ENCODE measurements at regions not wholly inside any gene's neighbourhood (a gene's known extent, or its start where the extent isn't known, plus 50 kb on each side); places are given as distances from the start of the nearest gene placed in this dataset.

DNA sequence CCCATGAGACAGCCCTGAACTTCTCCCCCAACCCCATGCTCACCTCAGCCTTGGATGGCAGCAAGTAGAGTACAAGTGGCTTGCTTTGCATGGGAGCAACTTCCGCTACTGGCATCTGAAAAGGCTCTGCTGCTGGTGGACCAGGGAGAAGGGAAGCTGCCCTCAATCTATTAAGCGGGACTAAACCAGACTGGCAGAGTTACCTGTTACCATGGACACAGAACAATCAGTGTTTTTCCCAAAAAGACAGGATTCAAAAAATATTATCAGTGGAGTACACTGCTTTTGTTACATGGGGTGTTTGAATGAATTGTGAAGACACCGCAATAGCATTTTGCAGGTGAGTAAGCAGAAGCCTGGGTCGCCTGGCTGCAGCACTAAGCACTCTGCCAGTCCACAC, 631.4 kb upstream of the B3GAT1 start:
- Mint-ChIP-seq H3K4me1 (no peaks in the 10 kb centered on the region), H3K27me3 (peaks cover 6% of the 10 kb centered on the region), H3K27ac (no peak overlapping the region), H3K4me3 (no peak overlapping the region), H3K9me3 (ENCODE audit: insufficient read depth) (no peaks in the 10 kb centered on the region)
- Histone ChIP-seq H4K20me1 (ENCODE audit: control insufficient read depth, insufficient read depth, low read length, poor library complexity, severe bottlenecking) (no peaks in the 10 kb centered on the region), H3K9ac (ENCODE audit: low read length) (no peak overlapping the region), H3K9me3 (ENCODE audit: control extremely low read depth in 1 of 3, control insufficient read depth in 2 of 3, insufficient read depth in 1 of 3, low read length in 2 of 3) (peaks cover 0 to 14% (median 0%) of the 10 kb centered on the region in 3 donors), H3K4me1 (ENCODE audit: control insufficient read depth in 2 of 2, insufficient read depth in 2 of 2, low read length in 2 of 2) (no peaks in the 10 kb centered on the region), H3K36me3 (replicated peaks in 1 of 2; ENCODE audit: control extremely low read depth in 1 of 2, control insufficient read depth in 1 of 2, extremely low read depth in 1 of 2, insufficient read depth in 2 of 2, low read length in 1 of 2) (no peaks in the 10 kb centered on the region), H3K79me2 (ENCODE audit: control insufficient read depth, insufficient read depth, low read length) (no peaks in the 10 kb centered on the region), H2AFZ (ENCODE audit: insufficient read depth, low read depth, low read length, poor library complexity, severe bottlenecking) (no peak overlapping the region), H3K4me3 (ENCODE audit: control extremely low read depth in 1 of 5, extremely low read depth in 1 of 5, insufficient read depth in 1 of 5, low read depth in 2 of 5, low read length in 4 of 5) (no peak overlapping the region), H3K27me3 (replicated peaks in 1 of 4; ENCODE audit: control extremely low read depth in 1 of 4, control insufficient read depth in 3 of 4, insufficient read depth in 4 of 4, low read length in 3 of 4) (no peaks in the 10 kb centered on the region), H3K27ac (ENCODE audit: low read length in 2 of 2) (no peak overlapping the region), H3K4me2 (replicated peaks; ENCODE audit: low read depth, low read length, poor library complexity, severe bottlenecking) (no peak overlapping the region)
- ATAC-seq (ENCODE audit: low read depth) (no peak), DNase-seq (no peak)
- WGBS (ENCODE audit: insufficient coverage): 91% methylated on average over 4 of the region's 4 CpGs
- TF ChIP-seq EZH2 (IDR thresholded peaks at IDR 0.05; ENCODE audit: borderline replicate concordance, insufficient read depth, low read depth, low read length, poor library complexity, severe bottlenecking): no peak
- TF ChIP-seq, protein P1, sequence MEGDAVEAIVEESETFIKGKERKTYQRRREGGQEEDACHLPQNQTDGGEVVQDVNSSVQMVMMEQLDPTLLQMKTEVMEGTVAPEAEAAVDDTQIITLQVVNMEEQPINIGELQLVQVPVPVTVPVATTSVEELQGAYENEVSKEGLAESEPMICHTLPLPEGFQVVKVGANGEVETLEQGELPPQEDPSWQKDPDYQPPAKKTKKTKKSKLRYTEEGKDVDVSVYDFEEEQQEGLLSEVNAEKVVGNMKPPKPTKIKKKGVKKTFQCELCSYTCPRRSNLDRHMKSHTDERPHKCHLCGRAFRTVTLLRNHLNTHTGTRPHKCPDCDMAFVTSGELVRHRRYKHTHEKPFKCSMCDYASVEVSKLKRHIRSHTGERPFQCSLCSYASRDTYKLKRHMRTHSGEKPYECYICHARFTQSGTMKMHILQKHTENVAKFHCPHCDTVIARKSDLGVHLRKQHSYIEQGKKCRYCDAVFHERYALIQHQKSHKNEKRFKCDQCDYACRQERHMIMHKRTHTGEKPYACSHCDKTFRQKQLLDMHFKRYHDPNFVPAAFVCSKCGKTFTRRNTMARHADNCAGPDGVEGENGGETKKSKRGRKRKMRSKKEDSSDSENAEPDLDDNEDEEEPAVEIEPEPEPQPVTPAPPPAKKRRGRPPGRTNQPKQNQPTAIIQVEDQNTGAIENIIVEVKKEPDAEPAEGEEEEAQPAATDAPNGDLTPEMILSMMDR (IDR thresholded peaks at IDR 0.05): no peak
- intact Hi-C loops (cut with micrococcal nuclease): no loop called here
- ChIA-PET CTCF (no interaction called here), POLR2A (no interaction called here)

DNA sequence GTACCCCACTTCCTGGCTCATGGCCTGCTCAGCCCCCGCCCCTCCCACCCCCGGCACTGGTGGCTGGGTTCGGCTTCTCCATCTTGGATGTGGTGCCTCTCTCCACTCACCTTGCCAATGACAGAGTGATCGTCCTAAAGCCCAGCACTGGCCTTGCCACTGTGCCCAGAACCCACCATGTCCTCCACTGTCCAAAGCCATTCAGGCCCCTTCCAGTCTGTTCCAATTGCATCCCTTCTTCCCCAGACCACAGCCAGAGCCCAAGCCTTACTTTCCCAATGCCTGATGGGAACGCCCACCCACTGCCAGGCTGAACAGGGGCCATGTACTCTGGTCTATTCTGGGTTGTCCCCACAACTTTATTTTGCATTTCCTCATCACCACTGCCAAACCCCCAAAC, 625.8 kb upstream of the B3GAT1 start:
- Histone ChIP-seq H3K4me1 (ENCODE audit: control insufficient read depth in 2 of 2, insufficient read depth in 2 of 2, low read length in 2 of 2) (no peaks in the 10 kb centered on the region), H2AFZ (ENCODE audit: insufficient read depth, low read depth, low read length, poor library complexity, severe bottlenecking) (no peak overlapping the region), H3K36me3 (replicated peaks in 1 of 2; ENCODE audit: control extremely low read depth in 1 of 2, control insufficient read depth in 1 of 2, extremely low read depth in 1 of 2, insufficient read depth in 2 of 2, low read length in 1 of 2) (no peaks in the 10 kb centered on the region), H3K9me3 (ENCODE audit: control extremely low read depth in 1 of 3, control insufficient read depth in 2 of 3, insufficient read depth in 1 of 3, low read length in 2 of 3) (peaks cover 0 to 30% (median 0%) of the 10 kb centered on the region in 3 donors), H4K20me1 (ENCODE audit: control insufficient read depth, insufficient read depth, low read length, poor library complexity, severe bottlenecking) (no peaks in the 10 kb centered on the region), H3K79me2 (ENCODE audit: control insufficient read depth, insufficient read depth, low read length) (no peaks in the 10 kb centered on the region), H3K27ac (ENCODE audit: low read length in 2 of 2) (no peak overlapping the region), H3K27me3 (replicated peaks in 1 of 4; ENCODE audit: control extremely low read depth in 1 of 4, control insufficient read depth in 3 of 4, insufficient read depth in 4 of 4, low read length in 3 of 4) (no peaks in the 10 kb centered on the region), H3K4me2 (replicated peaks; ENCODE audit: low read depth, low read length, poor library complexity, severe bottlenecking) (no peak overlapping the region), H3K9ac (ENCODE audit: low read length) (no peak overlapping the region), H3K4me3 (ENCODE audit: control extremely low read depth in 1 of 5, extremely low read depth in 1 of 5, insufficient read depth in 1 of 5, low read depth in 2 of 5, low read length in 4 of 5) (no peak overlapping the region)
- no peak overlapping the region for H3K27ac Mint-ChIP-seq
- ATAC-seq (ENCODE audit: low read depth) (no peak), DNase-seq (no peak)
- ChIA-PET CTCF (no interaction called here), POLR2A (no interaction called here)
- H3K27me3 Mint-ChIP-seq: no peaks in the 10 kb centered on the region
- H3K4me1 Mint-ChIP-seq: no peaks in the 10 kb centered on the region
- H3K9me3 Mint-ChIP-seq (ENCODE audit: insufficient read depth): peaks cover 2% of the 10 kb centered on the region
- intact Hi-C loops (cut with micrococcal nuclease): no loop called here
- WGBS (ENCODE audit: insufficient coverage): 83% methylated on average over 4 of the region's 5 CpGs
- TF ChIP-seq, protein P1 (IDR thresholded peaks at IDR 0.05): no peak
- H3K4me3 Mint-ChIP-seq: no peak overlapping the region
